HCT116 (cell line): ENCODE measurements at regions not wholly inside any gene's neighbourhood (a gene's known extent, or its start where the extent isn't known, plus 50 kb on each side); places are given as distances from the start of the nearest gene placed in this dataset.

Experiments used
- EZH2 ChIP-seq: fragments of 200-600 bp; sonication (generic); IDR thresholded peaks from 2 replicates; pipeline ENCODE4 v1.6.1; 2017; ENCODE audit warnings: antibody characterized with exemption, mixed run types
- JUND ChIP-seq: IDR thresholded peaks from 2 replicates; pipeline ENCODE4 v1.6.1; 2012
- SRF ChIP-seq: IDR thresholded peaks from 2 replicates; pipeline ENCODE4 v1.6.1; 2012; ENCODE audit warnings: low read depth
- YY1 ChIP-seq: IDR thresholded peaks from 2 replicates; pipeline ENCODE4 v1.6.1; 2011; ENCODE audit warnings: low read length, low read depth, moderate library complexity, mild to moderate bottlenecking; ENCODE audit not compliant: insufficient replicate concordance; ENCODE audit errors: extremely low read depth
- ZNF274 ChIP-seq: fragments of 200-500 bp; sonication (Bioruptor generic); IDR thresholded peaks from 2 replicates; pipeline ENCODE4 v1.6.1; 2014; ENCODE audit warnings: mild to moderate bottlenecking, low read depth, low read length, inconsistent platforms
- TF ChIP-seq, protein P1 (sequence below), 3 experiments: fragments of 200-600 bp in 1 of 3; sonication (generic) in 1 of 3; IDR thresholded peaks in 2 of 3; conservative IDR thresholded peaks in 1 of 3; 2 replicates each; pipeline ENCODE4 v1.5.1; 2012 to 2017; ENCODE audit warnings: low read depth in 2 of 3, low read length in 2 of 3, antibody characterized with exemption in 1 of 3, borderline replicate concordance in 1 of 3, control low read depth in 1 of 3, mild to moderate bottlenecking in 1 of 3, mixed read lengths in 1 of 3, mixed run types in 1 of 3, moderate library complexity in 1 of 3; ENCODE audit not compliant: insufficient read depth in 1 of 3
- TF ChIP-seq, protein P2 (sequence below): IDR thresholded peaks from 2 replicates; pipeline ENCODE4 v1.6.1; 2012; ENCODE audit warnings: low read depth

DNA sequence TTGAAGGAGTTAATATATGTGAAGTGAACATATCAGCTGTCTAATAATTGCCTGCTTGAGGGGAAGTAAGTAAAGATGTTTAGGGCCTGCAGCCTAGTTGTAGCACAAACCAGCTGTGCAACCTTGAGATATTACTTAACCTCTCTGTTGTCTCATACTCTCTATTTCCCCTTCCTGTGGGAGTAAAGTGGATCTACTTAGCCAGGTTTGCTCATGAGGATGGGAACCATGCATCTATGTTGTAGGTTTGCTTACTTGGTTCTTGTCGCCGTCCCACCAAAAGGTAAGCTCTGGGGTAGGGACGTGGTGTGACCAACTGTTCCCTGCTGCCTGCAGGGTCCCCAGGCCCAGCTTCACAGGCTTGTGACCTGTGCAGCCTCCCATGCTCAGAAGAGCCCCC lies 362.7 kb upstream of the SULF2 start:
- TF ChIP-seq EZH2, result no peak
- TF ChIP-seq, protein P1, sequence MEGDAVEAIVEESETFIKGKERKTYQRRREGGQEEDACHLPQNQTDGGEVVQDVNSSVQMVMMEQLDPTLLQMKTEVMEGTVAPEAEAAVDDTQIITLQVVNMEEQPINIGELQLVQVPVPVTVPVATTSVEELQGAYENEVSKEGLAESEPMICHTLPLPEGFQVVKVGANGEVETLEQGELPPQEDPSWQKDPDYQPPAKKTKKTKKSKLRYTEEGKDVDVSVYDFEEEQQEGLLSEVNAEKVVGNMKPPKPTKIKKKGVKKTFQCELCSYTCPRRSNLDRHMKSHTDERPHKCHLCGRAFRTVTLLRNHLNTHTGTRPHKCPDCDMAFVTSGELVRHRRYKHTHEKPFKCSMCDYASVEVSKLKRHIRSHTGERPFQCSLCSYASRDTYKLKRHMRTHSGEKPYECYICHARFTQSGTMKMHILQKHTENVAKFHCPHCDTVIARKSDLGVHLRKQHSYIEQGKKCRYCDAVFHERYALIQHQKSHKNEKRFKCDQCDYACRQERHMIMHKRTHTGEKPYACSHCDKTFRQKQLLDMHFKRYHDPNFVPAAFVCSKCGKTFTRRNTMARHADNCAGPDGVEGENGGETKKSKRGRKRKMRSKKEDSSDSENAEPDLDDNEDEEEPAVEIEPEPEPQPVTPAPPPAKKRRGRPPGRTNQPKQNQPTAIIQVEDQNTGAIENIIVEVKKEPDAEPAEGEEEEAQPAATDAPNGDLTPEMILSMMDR (IDR thresholded peaks at IDR 0.05 in 2 of 3, conservative IDR thresholded peaks at IDR 0.05 in 1 of 3; ENCODE audit: borderline replicate concordance in 1 of 3, insufficient read depth in 1 of 3, low read depth in 2 of 3, low read length in 2 of 3), result no peak
- no peak for TF ChIP-seq YY1
- TF ChIP-seq JUND, result no peak
- TF ChIP-seq ZNF274, result no peak
- TF ChIP-seq SRF, result no peak
- TF ChIP-seq, protein P2, sequence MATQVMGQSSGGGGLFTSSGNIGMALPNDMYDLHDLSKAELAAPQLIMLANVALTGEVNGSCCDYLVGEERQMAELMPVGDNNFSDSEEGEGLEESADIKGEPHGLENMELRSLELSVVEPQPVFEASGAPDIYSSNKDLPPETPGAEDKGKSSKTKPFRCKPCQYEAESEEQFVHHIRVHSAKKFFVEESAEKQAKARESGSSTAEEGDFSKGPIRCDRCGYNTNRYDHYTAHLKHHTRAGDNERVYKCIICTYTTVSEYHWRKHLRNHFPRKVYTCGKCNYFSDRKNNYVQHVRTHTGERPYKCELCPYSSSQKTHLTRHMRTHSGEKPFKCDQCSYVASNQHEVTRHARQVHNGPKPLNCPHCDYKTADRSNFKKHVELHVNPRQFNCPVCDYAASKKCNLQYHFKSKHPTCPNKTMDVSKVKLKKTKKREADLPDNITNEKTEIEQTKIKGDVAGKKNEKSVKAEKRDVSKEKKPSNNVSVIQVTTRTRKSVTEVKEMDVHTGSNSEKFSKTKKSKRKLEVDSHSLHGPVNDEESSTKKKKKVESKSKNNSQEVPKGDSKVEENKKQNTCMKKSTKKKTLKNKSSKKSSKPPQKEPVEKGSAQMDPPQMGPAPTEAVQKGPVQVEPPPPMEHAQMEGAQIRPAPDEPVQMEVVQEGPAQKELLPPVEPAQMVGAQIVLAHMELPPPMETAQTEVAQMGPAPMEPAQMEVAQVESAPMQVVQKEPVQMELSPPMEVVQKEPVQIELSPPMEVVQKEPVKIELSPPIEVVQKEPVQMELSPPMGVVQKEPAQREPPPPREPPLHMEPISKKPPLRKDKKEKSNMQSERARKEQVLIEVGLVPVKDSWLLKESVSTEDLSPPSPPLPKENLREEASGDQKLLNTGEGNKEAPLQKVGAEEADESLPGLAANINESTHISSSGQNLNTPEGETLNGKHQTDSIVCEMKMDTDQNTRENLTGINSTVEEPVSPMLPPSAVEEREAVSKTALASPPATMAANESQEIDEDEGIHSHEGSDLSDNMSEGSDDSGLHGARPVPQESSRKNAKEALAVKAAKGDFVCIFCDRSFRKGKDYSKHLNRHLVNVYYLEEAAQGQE, result no peak
